Keratinocyte (primary cell): ENCODE measurements at regions not wholly inside any gene's neighbourhood (a gene's known extent, or its start where the extent isn't known, plus 50 kb on each side); places are given as distances from the start of the nearest gene placed in this dataset.

Experiments used
- EZH2 ChIP-seq: IDR thresholded peaks from one replicate; pipeline ENCODE4 v1.6.1; 2012; ENCODE audit warnings: inconsistent platforms, mild to moderate bottlenecking, low read length, moderate library complexity
- TF ChIP-seq, protein P1 (sequence below), 3 experiments: IDR thresholded peaks in 1 of 3; conservative IDR thresholded peaks in 1 of 3; optimal IDR thresholded peaks in 1 of 3; 2 replicates in 2 of 3; 3 replicates in 1 of 3; pipeline versions ENCODE3 to v1.5.1; 2011; ENCODE audit warnings: low read length in 3 of 3, mild to moderate bottlenecking in 3 of 3, moderate library complexity in 2 of 3, control low read depth in 1 of 3, inconsistent platforms in 1 of 3; ENCODE audit not compliant: insufficient read depth in 2 of 3; ENCODE audit errors: extremely low read depth in 1 of 3

- no peak for TF ChIP-seq EZH2
- TF ChIP-seq, protein P1, sequence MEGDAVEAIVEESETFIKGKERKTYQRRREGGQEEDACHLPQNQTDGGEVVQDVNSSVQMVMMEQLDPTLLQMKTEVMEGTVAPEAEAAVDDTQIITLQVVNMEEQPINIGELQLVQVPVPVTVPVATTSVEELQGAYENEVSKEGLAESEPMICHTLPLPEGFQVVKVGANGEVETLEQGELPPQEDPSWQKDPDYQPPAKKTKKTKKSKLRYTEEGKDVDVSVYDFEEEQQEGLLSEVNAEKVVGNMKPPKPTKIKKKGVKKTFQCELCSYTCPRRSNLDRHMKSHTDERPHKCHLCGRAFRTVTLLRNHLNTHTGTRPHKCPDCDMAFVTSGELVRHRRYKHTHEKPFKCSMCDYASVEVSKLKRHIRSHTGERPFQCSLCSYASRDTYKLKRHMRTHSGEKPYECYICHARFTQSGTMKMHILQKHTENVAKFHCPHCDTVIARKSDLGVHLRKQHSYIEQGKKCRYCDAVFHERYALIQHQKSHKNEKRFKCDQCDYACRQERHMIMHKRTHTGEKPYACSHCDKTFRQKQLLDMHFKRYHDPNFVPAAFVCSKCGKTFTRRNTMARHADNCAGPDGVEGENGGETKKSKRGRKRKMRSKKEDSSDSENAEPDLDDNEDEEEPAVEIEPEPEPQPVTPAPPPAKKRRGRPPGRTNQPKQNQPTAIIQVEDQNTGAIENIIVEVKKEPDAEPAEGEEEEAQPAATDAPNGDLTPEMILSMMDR (optimal IDR thresholded peaks at IDR 0.05 in 1 of 3, IDR thresholded peaks at IDR 0.05 in 1 of 3, conservative IDR thresholded peaks at IDR 0.05 in 1 of 3; ENCODE audit: extremely low read depth in 1 of 3, insufficient read depth in 2 of 3, low read length in 3 of 3) = no peak
Observed at GRCh38 chr10:84957427-84957826, 629.0 kb downstream of the CCSER2 start.
